Islet precursor cell (in vitro differentiated cells): ENCODE measurements at regions not wholly inside any gene's neighbourhood (a gene's known extent, or its start where the extent isn't known, plus 50 kb on each side); places are given as distances from the start of the nearest gene placed in this dataset.

Source experiments
- DNase-seq: peaks from one replicate; pipeline ENCODE4 v3.0.0-alpha.2; 2018

DNA sequence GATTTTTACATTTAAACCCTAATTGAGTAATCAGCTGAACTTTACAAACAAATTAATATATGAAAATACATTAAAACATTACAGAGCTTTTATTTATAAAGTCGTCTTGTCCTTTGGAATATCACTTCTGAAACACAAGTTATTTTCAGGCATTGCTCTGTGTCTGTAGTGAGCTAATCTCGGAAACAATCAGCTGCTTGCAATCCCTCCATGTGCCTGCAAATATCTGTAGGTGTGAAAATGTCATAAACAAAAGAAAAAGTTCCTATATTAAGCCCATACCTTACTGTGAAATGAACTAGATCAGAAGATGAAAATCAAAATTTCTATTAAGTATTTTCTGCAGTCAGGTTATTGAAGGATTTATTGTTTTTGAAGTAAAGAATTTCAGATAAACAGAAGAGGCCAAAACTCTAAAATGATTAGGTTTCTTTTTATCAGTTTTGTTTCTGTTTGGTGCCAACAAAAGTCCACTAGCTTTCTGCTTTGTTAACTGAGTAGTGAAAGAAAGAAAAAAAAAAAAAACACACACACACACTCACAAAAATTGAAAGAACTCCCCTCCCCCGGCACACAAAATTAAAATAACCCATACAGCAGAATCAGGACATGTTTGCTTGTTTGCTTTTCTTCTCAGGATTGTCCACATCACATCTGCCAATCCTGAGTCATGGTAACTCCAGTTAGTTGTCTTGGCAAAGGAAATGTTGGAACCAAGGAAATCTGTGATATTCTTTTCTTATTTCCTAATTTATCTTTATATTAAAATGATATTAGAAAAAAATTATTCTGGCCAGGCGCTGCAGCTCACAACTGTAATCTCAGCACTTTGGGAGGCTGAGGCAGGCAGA, 627.0 kb upstream of the SLC39A10 start:
- no peak for DNase-seq

DNA sequence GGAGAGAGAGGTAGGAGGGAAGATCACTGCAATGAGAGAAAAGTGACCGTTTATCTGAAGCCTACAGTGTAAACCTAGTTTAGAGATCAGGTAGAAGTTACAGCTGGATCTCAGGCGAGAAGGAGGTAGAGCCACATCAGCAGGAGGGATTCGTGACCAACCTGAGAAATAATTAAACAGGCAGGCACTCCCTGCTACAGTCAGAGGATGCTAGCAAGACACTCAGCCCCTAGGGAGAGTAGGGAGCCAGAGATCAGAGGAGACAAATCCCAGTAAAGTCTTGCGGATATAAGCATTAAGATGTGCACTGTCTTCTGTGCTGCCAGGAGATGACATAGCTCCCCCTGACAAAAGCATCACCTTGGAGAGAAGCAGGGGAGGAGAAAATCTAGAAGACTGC, 629.1 kb upstream of the SLC39A10 start:
- no peak for DNase-seq

DNA sequence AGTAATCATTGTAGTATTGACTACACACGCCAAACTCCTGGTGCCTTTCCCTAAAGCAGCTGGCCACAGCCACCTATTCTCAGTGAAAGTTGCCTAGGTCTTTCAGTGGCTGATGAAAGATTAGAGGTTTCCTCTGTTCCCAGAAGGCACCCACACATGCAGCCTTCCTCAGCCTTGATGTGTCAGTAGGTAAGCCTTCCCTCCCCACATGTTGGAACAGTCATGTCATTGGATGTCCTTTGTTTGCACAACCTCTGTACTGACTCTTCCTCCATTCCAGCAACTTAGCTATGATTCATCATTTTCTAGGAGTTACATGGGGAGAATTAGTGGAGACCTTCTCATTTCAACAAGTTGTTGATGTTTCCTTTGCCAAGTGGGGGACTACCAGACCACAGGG, 630.8 kb upstream of the SLC39A10 start:
- DNase-seq = no peak

- no peak for DNase-seq
These were observed 634.6 kb upstream of the SLC39A10 start for GRCh38 chr2:195022508-195022830.

- DNase-seq = no peak
These were observed 635.1 kb upstream of the SLC39A10 start for GRCh38 chr2:195021711-195022507.

DNA sequence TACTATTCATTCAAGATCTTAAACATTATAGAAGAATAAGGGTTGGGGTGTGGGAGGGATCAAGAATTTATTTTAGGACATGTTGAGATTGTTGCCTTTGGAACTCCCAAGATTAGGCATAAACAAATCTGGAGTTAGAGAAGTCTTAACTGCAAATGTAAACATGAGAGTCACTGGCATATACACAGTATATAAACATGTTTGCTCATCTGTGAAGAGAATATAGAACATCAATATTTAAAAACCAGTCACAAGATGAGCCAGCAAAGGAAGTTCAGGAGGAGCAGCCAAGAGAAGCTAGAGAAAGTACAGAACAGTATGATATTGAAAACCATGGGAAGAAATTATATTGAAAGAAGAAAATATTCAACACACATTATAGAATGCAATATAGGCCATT, 638.6 kb upstream of the SLC39A10 start:
- no peak for DNase-seq

GRCh38 chr2:195017890-195018289, 639.1 kb upstream of the SLC39A10 start:
- DNase-seq = no peak

- DNase-seq = no peak
These were observed 640.2 kb upstream of the SLC39A10 start for GRCh38 chr2:195016841-195017240.

- DNase-seq = no peak
These were observed 647.8 kb upstream of the SLC39A10 start for GRCh38 chr2:195009202-195009601.

DNA sequence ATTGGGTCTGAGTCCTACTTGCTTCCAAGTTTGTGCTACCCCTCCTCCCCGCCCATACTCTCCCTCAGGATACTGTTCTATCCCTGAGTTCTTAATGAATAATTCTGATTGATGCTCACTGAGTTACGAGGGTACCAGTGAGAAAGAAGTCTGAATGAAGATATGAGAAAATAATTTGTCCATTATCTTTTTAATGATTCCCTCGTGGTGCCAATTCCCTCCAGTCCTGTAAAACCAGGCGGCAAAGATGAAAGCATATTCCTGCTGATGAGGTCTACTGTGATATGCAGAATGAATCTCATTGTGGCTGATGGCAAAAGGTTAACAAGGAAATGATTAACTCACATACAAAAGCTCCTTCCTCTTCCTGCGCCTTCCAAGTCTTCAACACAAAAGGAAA, 650.2 kb upstream of the SLC39A10 start:
- DNase-seq = no peak

- no peak for DNase-seq
These were observed 653.0 kb upstream of the SLC39A10 start for GRCh38 chr2:195003881-195004471.

DNA sequence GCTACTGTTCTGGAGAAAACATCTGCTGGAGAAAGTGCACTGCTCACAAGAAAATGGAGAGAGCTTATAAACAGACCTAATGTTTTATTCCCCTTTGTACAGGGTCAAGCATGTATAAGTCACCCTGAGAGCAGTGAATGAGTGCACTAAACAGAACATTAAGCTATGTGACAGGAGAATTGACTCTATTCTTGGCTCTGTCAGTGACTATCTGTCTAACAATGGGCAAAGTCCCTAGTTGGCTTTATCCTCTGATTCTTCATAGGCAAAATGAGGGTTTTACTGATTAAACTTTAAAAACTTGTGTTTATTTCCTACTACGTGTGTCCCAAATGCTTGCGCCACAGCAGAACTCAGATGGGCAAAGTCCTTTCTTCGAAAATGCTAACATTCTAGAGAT, 655.1 kb upstream of the SLC39A10 start:
- no peak for DNase-seq

GRCh38 chr2:194999771-195000170, 657.3 kb upstream of the SLC39A10 start:
- no peak for DNase-seq

- DNase-seq = no peak
These were observed 664.4 kb upstream of the SLC39A10 start for GRCh38 chr2:194992648-194993047.

DNA sequence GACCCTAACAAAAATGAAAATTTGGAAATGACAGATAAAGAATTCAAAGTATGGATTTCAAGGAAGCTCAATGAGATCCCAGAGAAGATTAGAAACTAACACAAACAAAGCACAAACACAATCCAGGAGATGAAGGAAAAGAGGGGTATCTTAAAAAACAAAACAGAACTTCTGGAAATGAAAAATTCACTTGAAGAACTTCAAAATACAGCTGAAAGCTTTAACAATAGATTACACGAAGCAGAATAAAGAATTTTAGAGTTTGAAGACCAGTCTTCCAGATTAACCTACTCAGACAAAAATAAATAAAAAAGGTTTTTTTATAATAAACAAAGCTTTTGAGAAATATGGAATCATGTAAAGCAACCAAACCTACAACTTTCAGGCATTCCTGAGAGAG, 671.8 kb upstream of the SLC39A10 start:
- no peak for DNase-seq

DNA sequence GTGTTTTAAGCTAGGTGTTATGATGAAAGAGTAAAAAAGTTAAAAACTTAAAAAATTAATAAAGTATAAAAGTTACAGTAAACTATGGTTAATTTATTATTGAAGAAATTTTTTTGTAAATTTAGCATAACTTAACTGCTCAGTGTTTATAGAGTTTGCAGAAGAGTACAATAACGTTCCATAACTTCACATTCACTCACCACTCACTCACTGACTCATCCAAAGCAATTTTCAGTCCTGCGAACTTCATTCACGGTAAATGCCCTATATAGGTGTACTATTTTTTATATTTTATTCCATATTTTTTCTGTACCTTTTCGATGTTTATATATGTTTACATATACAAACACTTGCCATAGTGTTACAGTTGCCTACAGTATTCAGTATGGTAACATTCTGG, 694.8 kb upstream of the SLC39A10 start:
- DNase-seq = no peak

- DNase-seq = no peak
These were observed 702.8 kb upstream of the SLC39A10 start for GRCh38 chr2:194954218-194954617.

- DNase-seq = no peak
These were observed 710.2 kb upstream of the SLC39A10 start for GRCh38 chr2:194946826-194947225.

GRCh38 chr2:194938066-194938465, 719.0 kb upstream of the SLC39A10 start:
- no peak for DNase-seq

DNA sequence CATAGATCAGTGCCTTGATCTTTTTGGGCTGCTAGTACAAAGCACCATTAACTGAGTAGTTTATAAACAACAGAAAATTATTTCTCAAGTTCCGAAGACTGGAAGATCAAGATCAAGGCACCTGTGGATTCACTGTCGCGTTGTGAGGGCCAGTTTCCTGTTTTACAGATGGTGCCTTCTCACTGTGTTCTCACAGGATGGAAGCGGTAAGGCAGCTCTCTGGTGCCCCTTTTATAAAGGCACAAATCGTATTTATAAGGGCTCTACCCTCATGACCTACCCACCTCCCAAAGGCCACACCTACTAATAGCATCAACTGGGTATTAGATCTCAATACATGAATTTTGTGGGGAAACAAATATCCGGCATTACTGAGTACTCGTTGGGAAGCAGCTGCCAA, 729.5 kb upstream of the SLC39A10 start:
- no peak for DNase-seq

- no peak for DNase-seq
These were observed 730.2 kb upstream of the SLC39A10 start for GRCh38 chr2:194926873-194927272.

GRCh38 chr2:194925742-194926141, 731.3 kb upstream of the SLC39A10 start:
- no peak for DNase-seq

- no peak for DNase-seq
These were observed 739.5 kb upstream of the SLC39A10 start for GRCh38 chr2:194917519-194917918.

DNA sequence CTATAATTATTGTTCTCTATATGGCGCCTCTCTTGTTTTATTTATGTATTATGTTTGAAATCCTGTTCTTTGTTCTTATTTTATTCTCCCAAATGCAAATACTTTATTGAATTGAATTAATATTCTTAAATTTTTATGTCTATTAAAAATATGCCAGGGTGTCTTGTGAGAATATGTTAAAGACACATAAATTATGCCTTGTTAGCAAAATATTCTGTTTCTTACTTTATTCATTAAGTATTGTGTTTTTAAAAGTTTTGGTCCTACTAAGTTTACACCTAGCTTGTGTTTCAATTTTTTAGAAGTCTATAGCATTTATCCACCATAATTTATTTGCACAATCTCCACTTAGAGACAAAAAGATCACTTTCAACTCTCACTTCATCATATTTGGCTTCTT, 741.5 kb upstream of the SLC39A10 start:
- DNase-seq = no peak
